Cardiac muscle cell (in vitro differentiated cells and primary cell): ENCODE measurements at regions not wholly inside any gene's neighbourhood (a gene's known extent, or its start where the extent isn't known, plus 50 kb on each side); places are given as distances from the start of the nearest gene placed in this dataset.
"Not testable (repeated sequence)": the region's sequence is repeated elsewhere in the genome, so short reads cannot be mapped to it uniquely, and the experiment has no call there.

Experiments
- DNase-seq, 2 donors: peaks; one replicate each; pipeline versions ENCODE4 v3.0.0 to v3.0.0-alpha.2; 2010 to 2017; ENCODE audit warnings: low read depth in 1 of 2, low spot score in 1 of 2
- H3K27ac ChIP-seq: fragments of 200-600 bp; sonication (generic); 2 replicates; pipeline ENCODE4 v1.5.1; 2016
- H3K27me3 ChIP-seq: fragments of 200-600 bp; sonication (generic); 2 replicates; pipeline ENCODE4 v1.6.0; 2016; ENCODE audit warnings: control low read depth
- H3K36me3 ChIP-seq: fragments of 200-600 bp; sonication (generic); 2 replicates; pipeline ENCODE4 v1.5.1; 2016; ENCODE audit warnings: control low read depth
- H3K4me1 ChIP-seq: fragments of 200-600 bp; sonication (generic); 2 replicates; pipeline ENCODE4 v1.8.1; 2017; ENCODE audit warnings: low read depth, mild to moderate bottlenecking, mixed run types
- H3K4me3 ChIP-seq: fragments of 200-600 bp; sonication (generic); 2 replicates; pipeline ENCODE4 v1.5.1; 2016; ENCODE audit warnings: mild to moderate bottlenecking
- H3K9me3 ChIP-seq: fragments of 200-600 bp; sonication (generic); 2 replicates; pipeline ENCODE4 v1.5.1; 2017; ENCODE audit warnings: low read depth, mild to moderate bottlenecking, control low read depth
- CTCF ChIP-seq: IDR thresholded peaks from 2 replicates; pipeline ENCODE4 v1.5.1; 2012; ENCODE audit warnings: low read depth, mild to moderate bottlenecking, low read length

DNA sequence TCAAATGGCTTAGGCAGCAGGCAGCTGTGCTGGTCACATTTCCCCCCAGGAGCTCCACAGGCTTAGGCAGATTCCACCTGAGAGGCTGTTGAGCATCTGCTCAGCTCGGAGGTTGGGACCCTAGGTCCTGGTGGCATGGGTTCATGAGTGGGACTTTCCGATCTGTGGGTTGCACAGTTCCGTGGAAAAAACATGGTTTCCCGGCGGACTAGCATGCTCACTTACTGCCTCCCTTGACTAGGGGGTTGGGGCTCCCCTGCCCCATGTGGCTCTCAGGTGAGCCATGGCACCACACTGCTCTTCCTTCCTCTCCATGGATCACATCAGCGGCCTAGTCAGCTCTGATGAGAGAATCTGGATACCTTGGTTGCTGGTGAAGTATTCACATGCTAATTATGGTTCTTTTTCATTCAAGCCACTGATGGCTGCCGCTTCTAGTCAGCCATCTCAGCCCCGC, 685.1 kb downstream of the METTL15 start:
- no peaks in the 10 kb centered on the region for H3K27me3 ChIP-seq
- H3K9me3 ChIP-seq, result no peaks in the 10 kb centered on the region
- no peak for TF ChIP-seq CTCF
- DNase-seq, result no peak
- no peaks in the 10 kb centered on the region for H3K4me1 ChIP-seq
- no peak overlapping the region for H3K27ac ChIP-seq
- H3K4me3 ChIP-seq, result no peak overlapping the region
- no peaks in the 10 kb centered on the region for H3K36me3 ChIP-seq

DNA sequence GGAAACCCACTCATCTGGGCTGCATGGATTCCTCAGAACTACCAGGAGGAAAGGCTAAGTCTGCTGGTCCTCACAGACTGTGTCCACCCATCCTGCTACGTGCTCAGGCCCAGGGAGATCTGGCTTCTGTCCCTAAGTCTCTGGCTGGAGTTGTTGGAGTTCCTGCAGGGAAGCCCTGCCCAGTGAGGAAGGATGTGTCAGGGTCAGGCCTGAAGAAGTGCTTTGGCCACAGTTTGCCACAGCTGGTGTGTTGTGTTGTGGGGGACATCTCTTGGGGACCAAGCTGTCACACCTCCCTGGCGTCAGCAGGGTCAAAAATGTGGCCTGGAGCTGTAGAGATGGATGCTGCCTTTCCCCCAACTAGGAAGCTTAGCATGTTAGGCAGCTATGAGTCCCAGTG, 684.7 kb downstream of the METTL15 start:
- no peak for TF ChIP-seq CTCF
- Histone ChIP-seq H3K27me3 (no peaks in the 10 kb centered on the region), H3K4me3 (no peak overlapping the region), H3K27ac (no peak overlapping the region), H3K9me3 (no peaks in the 10 kb centered on the region), H3K4me1 (no peaks in the 10 kb centered on the region), H3K36me3 (no peaks in the 10 kb centered on the region)
- no peak for DNase-seq

DNA sequence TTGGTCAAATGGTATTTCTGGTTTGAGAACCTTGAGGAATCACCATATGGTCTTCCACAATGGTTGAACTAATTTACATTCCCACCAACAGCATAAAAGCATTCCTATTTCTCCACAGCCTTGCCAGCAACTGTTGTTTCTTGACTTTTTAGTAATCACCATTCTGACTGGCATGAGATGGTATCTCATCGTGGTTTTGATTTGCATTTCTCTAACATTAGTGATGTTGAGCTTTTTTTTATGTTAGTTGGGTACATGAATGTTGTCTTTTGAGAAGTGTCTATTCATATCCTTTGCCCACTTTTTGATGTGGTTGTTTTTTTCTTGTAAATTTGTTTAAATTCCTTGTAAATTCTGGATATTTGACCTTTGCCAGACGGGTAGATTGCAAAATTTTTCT, 679.7 kb downstream of the METTL15 start:
- not testable (repeated sequence) for H3K27ac ChIP-seq, H3K27me3 ChIP-seq, H3K36me3 ChIP-seq, H3K9me3 ChIP-seq, DNase-seq, H3K4me3 ChIP-seq, H3K4me1 ChIP-seq

GRCh38 chr11:28777126-28777525, 668.9 kb downstream of the METTL15 start:
- H3K4me3 ChIP-seq, result no peak overlapping the region
- TF ChIP-seq CTCF, result no peak
- H3K9me3 ChIP-seq, result no peaks in the 10 kb centered on the region
- peaks cover 3% of the 10 kb centered on the region for H3K36me3 ChIP-seq
- DNase-seq, result no peak
- H3K27me3 ChIP-seq, result no peaks in the 10 kb centered on the region
- H3K27ac ChIP-seq, result no peak overlapping the region
- no peaks in the 10 kb centered on the region for H3K4me1 ChIP-seq

GRCh38 chr11:28773606-28774005, 665.4 kb downstream of the METTL15 start:
- no peaks in the 10 kb centered on the region for H3K9me3 ChIP-seq
- DNase-seq, result no peak
- no peaks in the 10 kb centered on the region for H3K27me3 ChIP-seq
- H3K4me3 ChIP-seq, result no peak overlapping the region
- no peaks in the 10 kb centered on the region for H3K4me1 ChIP-seq
- peaks cover 3% of the 10 kb centered on the region for H3K36me3 ChIP-seq
- TF ChIP-seq CTCF, result no peak
- no peak overlapping the region for H3K27ac ChIP-seq

DNA sequence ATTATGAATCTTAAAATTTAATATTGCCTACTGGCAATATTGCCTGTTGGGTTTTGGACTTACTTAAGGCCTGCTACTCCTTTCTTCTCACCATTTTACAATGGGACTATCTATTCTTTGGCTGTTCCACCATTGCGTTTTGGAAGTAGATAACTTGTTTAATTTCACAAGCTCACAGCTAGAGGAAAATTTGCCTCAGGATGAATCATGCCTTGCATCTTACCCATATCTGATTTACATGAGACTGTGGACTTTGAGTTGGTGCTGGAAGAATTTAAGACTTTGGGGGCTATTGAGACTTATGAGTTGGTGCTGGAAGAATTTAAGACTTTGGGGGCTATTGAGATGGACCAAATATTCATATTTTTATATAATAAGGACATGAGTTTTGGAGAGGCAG, 662.6 kb downstream of the METTL15 start:
- H3K4me3 ChIP-seq, result no peak overlapping the region
- H3K4me1 ChIP-seq, result no peaks in the 10 kb centered on the region
- no peaks in the 10 kb centered on the region for H3K9me3 ChIP-seq
- H3K27me3 ChIP-seq, result no peaks in the 10 kb centered on the region
- no peak for TF ChIP-seq CTCF
- DNase-seq, result peak in 1 of 2 donors; percentile 30
- no peak overlapping the region for H3K27ac ChIP-seq
- peaks cover 3% of the 10 kb centered on the region for H3K36me3 ChIP-seq
